ENCODE measurements at regions not wholly inside any gene's neighbourhood (a gene's known extent, or its start where the extent isn't known, plus 50 kb on each side); places are given as distances from the start of the nearest gene placed in this dataset.

- DNase-seq = no peak
- no peak overlapping the region for H3K4me3 ChIP-seq
- H3K27me3 ChIP-seq = no peaks in the 10 kb centered on the region
- intact Hi-C loops (cut with DNase I; ENCODE audit: low total_unique reads) = no loop called here
- H3K27ac ChIP-seq = no peak overlapping the region
- TF ChIP-seq POLR2A (IDR thresholded peaks at IDR 0.05) = no peak
- TF ChIP-seq CTCF (IDR thresholded peaks at IDR 0.05) = no peak
- no peaks in the 10 kb centered on the region for H3K4me1 ChIP-seq
- H3K36me3 ChIP-seq = no peaks in the 10 kb centered on the region
- H3K9me3 ChIP-seq = no peaks in the 10 kb centered on the region
These were observed 84.8 kb upstream of the ANKRD28 start for GRCh38 chr3:15882577-15882976.

- no peak overlapping the region for H3K4me3 ChIP-seq
- no peaks in the 10 kb centered on the region for H3K9me3 ChIP-seq
- no peak for TF ChIP-seq POLR2A (IDR thresholded peaks at IDR 0.05)
- TF ChIP-seq CTCF (IDR thresholded peaks at IDR 0.05) = no peak
- DNase-seq = no peak
- intact Hi-C loops (cut with DNase I; ENCODE audit: low total_unique reads) = no loop called here
- no peaks in the 10 kb centered on the region for H3K4me1 ChIP-seq
- H3K36me3 ChIP-seq = no peaks in the 10 kb centered on the region
- no peak overlapping the region for H3K27ac ChIP-seq
- no peaks in the 10 kb centered on the region for H3K27me3 ChIP-seq
These were observed 86.4 kb upstream of the ANKRD28 start for GRCh38 chr3:15884132-15884531.

- no peaks in the 10 kb centered on the region for H3K4me1 ChIP-seq
- H3K9me3 ChIP-seq = no peaks in the 10 kb centered on the region
- no peak overlapping the region for H3K27ac ChIP-seq
- H3K36me3 ChIP-seq = no peaks in the 10 kb centered on the region
- no peak overlapping the region for H3K4me3 ChIP-seq
- TF ChIP-seq POLR2A (IDR thresholded peaks at IDR 0.05) (no peak), CTCF (IDR thresholded peaks at IDR 0.05) (no peak)
- no peak for DNase-seq
- no peaks in the 10 kb centered on the region for H3K27me3 ChIP-seq
- intact Hi-C loops (cut with DNase I; ENCODE audit: low total_unique reads) = no loop called here
These were observed 88.7 kb upstream of the ANKRD28 start for GRCh38 chr3:15886521-15886920.

GRCh38 chr3:15887261-15887660 lies 89.5 kb upstream of the ANKRD28 start:
- no peak overlapping the region for H3K4me3 ChIP-seq
- H3K36me3 ChIP-seq = no peaks in the 10 kb centered on the region
- H3K4me1 ChIP-seq = no peaks in the 10 kb centered on the region
- H3K27me3 ChIP-seq = no peaks in the 10 kb centered on the region
- DNase-seq = no peak
- H3K27ac ChIP-seq = no peak overlapping the region
- intact Hi-C loops (cut with DNase I; ENCODE audit: low total_unique reads) = no loop called here
- no peak for TF ChIP-seq CTCF (IDR thresholded peaks at IDR 0.05)
- no peak for TF ChIP-seq POLR2A (IDR thresholded peaks at IDR 0.05)
- no peaks in the 10 kb centered on the region for H3K9me3 ChIP-seq

- Histone ChIP-seq H3K4me1 (no peaks in the 10 kb centered on the region), H3K9me3 (no peaks in the 10 kb centered on the region), H3K36me3 (no peaks in the 10 kb centered on the region), H3K27me3 (no peaks in the 10 kb centered on the region), H3K4me3 (no peak overlapping the region), H3K27ac (no peak overlapping the region)
- no peak for TF ChIP-seq CTCF (IDR thresholded peaks at IDR 0.05)
- no peak for TF ChIP-seq POLR2A (IDR thresholded peaks at IDR 0.05)
- intact Hi-C loops (cut with DNase I; ENCODE audit: low total_unique reads) = no loop called here
- DNase-seq = no peak
These were observed 92.2 kb upstream of the ANKRD28 start for GRCh38 chr3:15889936-15890335.

Measured in uterus (tissue), 3 donors.